Gastrocnemius medialis (tissue), 4 donors: ENCODE measurements at regions not wholly inside any gene's neighbourhood (a gene's known extent, or its start where the extent isn't known, plus 50 kb on each side); places are given as distances from the start of the nearest gene placed in this dataset.

Experiments used
- ATAC-seq, 2 donors: fragments of 150-250 bp; one replicate each; pipeline ENCODE4 v1.9.1; 2016
- DNase-seq, 2 donors: peaks; one replicate each; pipeline ENCODE4 v3.0.0-alpha.2; 2019
- H3K27ac ChIP-seq, 4 donors: fragments of 200-600 bp; sonication (generic); 1 replicate in 1 of 4; 2 replicates in 3 of 4; pipeline ENCODE4 v1.5.1; 2016 to 2018; ENCODE audit warnings: mild to moderate bottlenecking in 2 of 4, moderate library complexity in 1 of 4
- H3K27me3 ChIP-seq, 3 donors: fragments of 200-600 bp; sonication (generic) in 2 of 3; 1 replicate in 1 of 3; 2 replicates in 2 of 3; pipeline versions ENCODE4 v1.5.1 to v1.6.0; 2016 to 2019; ENCODE audit warnings: mild to moderate bottlenecking in 1 of 3, moderate library complexity in 1 of 3
- H3K36me3 ChIP-seq, 2 donors: fragments of 200-600 bp; sonication (generic) in 1 of 2; one replicate each; pipeline ENCODE4 v1.5.1; 2017 to 2018
- H3K4me1 ChIP-seq, 2 donors: fragments of 200-600 bp; sonication (generic) in 1 of 2; one replicate each; pipeline ENCODE4 v1.5.1; 2016 to 2017; ENCODE audit warnings: mild to moderate bottlenecking in 2 of 2
- H3K4me3 ChIP-seq, 4 donors: fragments of 200-600 bp; sonication (generic) in 3 of 4; 1 replicate in 1 of 4; 2 replicates in 3 of 4; pipeline ENCODE4 v1.5.1; 2016 to 2019; ENCODE audit warnings: mild to moderate bottlenecking in 2 of 4
- H3K9me3 ChIP-seq, 3 donors: fragments of 200-600 bp; sonication (generic) in 2 of 3; 1 replicate in 1 of 3; 2 replicates in 2 of 3; pipeline ENCODE4 v1.5.1; 2016 to 2019
- CTCF ChIP-seq, 5 experiments: fragments of 450-650 bp in 3 of 5; fragments of 200-600 bp in 2 of 5; sonication (generic) in 2 of 5; IDR thresholded peaks in 4 of 5; conservative IDR thresholded peaks in 1 of 5; 1 replicate in 4 of 5; 2 replicates in 1 of 5; pipeline ENCODE4 v1.5.1; 2016 to 2019; ENCODE audit warnings: antibody characterized with exemption in 5 of 5, mild to moderate bottlenecking in 3 of 5, moderate library complexity in 3 of 5
- POLR2A ChIP-seq, 2 donors: fragments of 450-650 bp; IDR thresholded peaks; one replicate each; pipeline ENCODE4 v1.6.1; 2017; ENCODE audit warnings: antibody characterized with exemption in 2 of 2, mild to moderate bottlenecking in 2 of 2, moderate library complexity in 2 of 2
- in situ Hi-C, 4 donors: fragments of 200-750 bp; cut with MboI; loops; one replicate each; pipeline versions ENCODE4 v1.15.0 to v1.8.0; 2017; ENCODE audit warnings: low sequenced_read_pairs in 4 of 4
- intact Hi-C: fragments of 100-400 bp; cut with DNase I; formaldehyde crosslinking; loops from one replicate; pipeline ENCODE4 v1.15.1; 2023; ENCODE audit warnings: low total_unique reads

DNA sequence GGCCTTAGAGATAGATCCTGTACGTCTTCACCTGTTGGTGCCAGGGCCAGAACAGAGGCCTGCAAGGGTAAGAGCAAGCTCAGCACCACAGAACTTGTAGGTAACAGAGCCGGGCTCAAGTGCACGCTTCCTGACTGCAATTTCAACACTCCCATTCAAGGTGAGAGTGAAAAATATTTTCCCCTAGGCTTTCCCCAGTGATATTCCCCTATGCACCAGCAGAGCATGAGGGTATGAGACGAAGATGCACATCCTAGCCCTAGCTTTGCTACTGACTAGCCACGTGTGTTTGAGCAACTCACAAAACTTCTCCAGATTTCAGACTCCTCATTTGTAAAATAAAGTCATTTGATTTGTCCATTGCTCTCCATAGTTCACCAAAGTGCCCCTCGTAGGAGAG is 411.6 kb downstream of the ZNF521 start:
- Histone ChIP-seq H3K27ac (no peak overlapping the region), H3K4me1 (no peaks in the 10 kb centered on the region), H3K27me3 (no peaks in the 10 kb centered on the region), H3K4me3 (no peak overlapping the region), H3K36me3 (no peaks in the 10 kb centered on the region), H3K9me3 (no peaks in the 10 kb centered on the region)
- ATAC-seq (no peak), DNase-seq (no peak)
- intact Hi-C loops, result no loop called here
- in situ Hi-C loops, result no loop called here
- no peak for TF ChIP-seq POLR2A (IDR thresholded peaks at IDR 0.05)
- no peak for TF ChIP-seq CTCF (IDR thresholded peaks at IDR 0.05 in 4 of 5, conservative IDR thresholded peaks at IDR 0.05 in 1 of 5)

DNA sequence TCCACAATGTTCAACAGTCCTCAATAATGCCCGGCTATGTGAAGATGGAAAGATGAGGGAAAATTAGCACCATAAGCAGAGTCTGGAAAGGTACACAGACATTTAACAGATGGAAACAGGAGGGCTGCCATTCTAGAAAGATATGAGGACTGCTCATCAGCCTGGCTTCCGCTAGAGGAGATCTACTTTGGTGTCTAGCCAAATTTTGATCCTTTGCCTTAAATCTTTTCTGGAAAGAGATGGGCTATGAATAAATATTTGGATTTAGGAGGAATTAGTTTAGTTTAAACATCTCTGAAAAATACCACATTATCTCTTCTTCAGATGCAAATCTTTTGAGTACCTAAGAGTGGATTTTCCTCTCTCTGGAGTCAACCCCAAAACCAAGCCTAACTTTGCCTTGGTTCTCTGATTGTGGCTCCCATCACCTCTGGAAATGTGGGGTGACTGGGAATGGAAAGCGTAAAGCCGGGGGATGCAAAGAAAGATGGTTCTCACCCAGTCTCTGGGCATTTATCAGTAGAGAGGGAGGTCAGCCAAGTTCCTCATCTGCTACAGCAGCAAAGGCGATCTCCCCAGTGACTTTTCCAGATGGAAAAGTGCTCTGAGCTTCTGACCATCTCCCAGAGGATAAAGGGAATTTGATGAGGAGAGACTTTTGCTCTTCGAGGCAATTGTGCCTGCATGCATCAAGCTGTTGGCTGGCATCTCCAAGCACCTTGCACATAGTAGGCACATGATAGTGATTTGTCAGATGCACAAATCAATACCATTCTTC is 410.6 kb downstream of the ZNF521 start:
- intact Hi-C loops, result no loop called here

DNA sequence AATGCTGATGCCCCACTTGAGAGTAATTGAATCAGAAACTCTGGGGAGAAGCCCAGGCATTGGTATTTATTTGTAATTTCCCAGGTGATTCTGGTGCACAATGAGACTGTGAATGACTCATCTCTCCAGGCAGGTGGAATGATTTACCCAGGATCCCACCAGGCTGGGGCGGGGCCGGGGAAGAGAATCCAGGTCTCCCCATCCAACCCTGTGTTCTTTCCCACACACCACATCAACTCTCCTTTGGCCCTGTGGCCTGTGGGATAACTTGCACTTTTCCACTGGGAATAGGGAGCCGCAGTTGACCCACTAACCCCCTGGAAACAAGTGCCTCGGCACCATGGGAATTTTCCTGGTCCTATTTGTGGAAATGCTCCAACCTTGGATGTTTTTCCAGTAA is 409.8 kb downstream of the ZNF521 start:
- no peak overlapping the region for H3K4me3 ChIP-seq
- H3K9me3 ChIP-seq, result no peaks in the 10 kb centered on the region
- in situ Hi-C loops (no loop called here), intact Hi-C loops (no loop called here)
- H3K4me1 ChIP-seq, result no peaks in the 10 kb centered on the region
- H3K27me3 ChIP-seq, result no peaks in the 10 kb centered on the region
- no peaks in the 10 kb centered on the region for H3K36me3 ChIP-seq
- ATAC-seq (no peak), DNase-seq (no peak)
- no peak overlapping the region for H3K27ac ChIP-seq
- TF ChIP-seq POLR2A (IDR thresholded peaks at IDR 0.05) (no peak), CTCF (IDR thresholded peaks at IDR 0.05 in 4 of 5, conservative IDR thresholded peaks at IDR 0.05 in 1 of 5) (no peak)

More for the DNA sequence above, 410.6 kb downstream of the ZNF521 start:
- no peaks in the 10 kb centered on the region for H3K27me3 ChIP-seq
- DNase-seq, result no peak
- no peaks in the 10 kb centered on the region for H3K36me3 ChIP-seq
- no peak overlapping the region for H3K4me3 ChIP-seq
- in situ Hi-C loops, result no loop called here
- H3K9me3 ChIP-seq, result no peaks in the 10 kb centered on the region
- no peak for TF ChIP-seq CTCF (IDR thresholded peaks at IDR 0.05 in 4 of 5, conservative IDR thresholded peaks at IDR 0.05 in 1 of 5)
- no peak for TF ChIP-seq POLR2A (IDR thresholded peaks at IDR 0.05)
- no peaks in the 10 kb centered on the region for H3K4me1 ChIP-seq
- no peak overlapping the region for H3K27ac ChIP-seq
- no peak for ATAC-seq

- H3K9me3 ChIP-seq, result no peaks in the 10 kb centered on the region
- H3K4me1 ChIP-seq, result no peaks in the 10 kb centered on the region
- ATAC-seq, result no peak
- no peak overlapping the region for H3K27ac ChIP-seq
- H3K27me3 ChIP-seq, result no peaks in the 10 kb centered on the region
- DNase-seq, result no peak
- H3K4me3 ChIP-seq, result no peak overlapping the region
- intact Hi-C loops (no loop called here), in situ Hi-C loops (no loop called here)
- TF ChIP-seq CTCF (IDR thresholded peaks at IDR 0.05 in 4 of 5, conservative IDR thresholded peaks at IDR 0.05 in 1 of 5), result no peak
- TF ChIP-seq POLR2A (IDR thresholded peaks at IDR 0.05), result no peak
- H3K36me3 ChIP-seq, result no peaks in the 10 kb centered on the region
Observed at GRCh38 chr18:24947521-24948305, 404.3 kb downstream of the ZNF521 start.
